GM10266 (cell line): ENCODE measurements at regions not wholly inside any gene's neighbourhood (a gene's known extent, or its start where the extent isn't known, plus 50 kb on each side); places are given as distances from the start of the nearest gene placed in this dataset.

Experiments used
- DNase-seq: peaks from one replicate; pipeline ENCODE4 v3.0.0; 2012; ENCODE audit errors: extremely low spot score
- CTCF ChIP-seq: IDR thresholded peaks from 2 replicates; pipeline ENCODE4 v1.5.1; 2012; ENCODE audit warnings: mild to moderate bottlenecking, low read depth; ENCODE audit not compliant: control insufficient read depth, insufficient read depth; ENCODE audit errors: missing control alignments

- DNase-seq: no peak
- no peak for TF ChIP-seq CTCF
Observed at GRCh38 chr5:60354311-60354710, 345.7 kb downstream of the DEPDC1B start.

GRCh38 chr5:60352992-60353599 lies 346.9 kb downstream of the DEPDC1B start:
- DNase-seq: no peak
- no peak for TF ChIP-seq CTCF

DNA sequence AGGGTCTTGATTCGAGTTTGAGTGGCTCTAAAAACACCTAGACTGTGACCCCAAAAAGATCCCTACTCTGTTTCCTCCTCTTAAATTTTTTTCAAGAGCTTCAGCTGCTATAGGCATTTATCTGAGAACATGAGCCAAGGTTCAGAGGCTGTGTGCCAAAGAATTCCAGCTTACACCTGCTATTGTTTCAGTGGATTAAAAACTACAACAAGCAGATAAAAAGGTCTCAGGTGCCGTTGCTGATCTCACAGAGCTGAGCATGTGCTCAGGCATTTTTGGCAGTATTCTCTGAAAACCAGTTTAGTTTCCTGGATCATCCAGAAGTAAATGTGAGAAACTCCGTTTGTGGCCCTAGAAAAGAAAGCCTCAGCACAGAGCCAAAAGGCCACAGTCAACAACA lies 349.2 kb downstream of the DEPDC1B start:
- TF ChIP-seq CTCF: no peak
- DNase-seq: no peak

DNA sequence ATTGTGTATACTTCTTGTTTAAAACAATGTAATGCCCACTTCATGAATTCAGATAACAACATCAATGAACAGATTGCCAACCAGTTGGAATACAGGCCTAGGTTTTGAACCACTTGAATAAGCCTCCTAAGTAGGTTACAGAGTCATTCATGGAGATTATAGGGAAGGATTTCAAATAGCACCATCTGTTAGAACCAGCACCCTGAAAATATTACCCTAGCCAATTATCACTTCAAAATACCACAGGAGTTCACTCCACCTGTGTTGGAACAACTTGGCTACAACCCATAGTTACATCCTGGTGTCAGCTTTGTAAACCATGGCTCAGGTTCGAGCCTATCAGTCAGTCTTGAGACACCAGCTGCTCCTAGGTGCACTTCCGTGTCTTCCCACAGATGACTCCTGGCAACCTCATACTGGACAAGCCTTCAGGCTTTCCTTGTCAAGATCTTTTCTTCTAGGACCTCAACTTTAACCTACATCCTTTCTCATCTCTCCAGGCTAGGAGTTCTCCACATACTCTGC lies 350.0 kb downstream of the DEPDC1B start:
- no peak for DNase-seq

DNA sequence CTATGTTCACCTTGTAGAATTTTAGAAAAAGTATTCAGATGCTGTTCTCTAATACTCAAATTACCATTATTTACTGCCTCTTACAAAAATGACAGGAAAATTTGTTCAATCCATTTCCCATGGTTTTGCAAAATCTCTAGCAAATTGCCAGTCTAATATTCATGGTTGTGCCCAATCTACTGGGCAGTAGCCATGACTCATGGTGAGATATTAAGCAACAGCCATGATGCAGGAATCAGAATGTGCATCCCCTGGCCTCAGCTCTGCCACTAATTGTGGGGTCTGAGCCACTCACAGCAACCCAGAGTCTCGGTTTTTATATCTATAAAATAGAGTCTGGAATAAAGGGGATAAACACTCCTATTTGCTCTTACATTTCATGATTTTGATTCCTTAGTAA lies 353.6 kb downstream of the DEPDC1B start:
- no peak for TF ChIP-seq CTCF
- DNase-seq: no peak

More for the DNA sequence above, 350.0 kb downstream of the DEPDC1B start:
- no peak for TF ChIP-seq CTCF

DNA sequence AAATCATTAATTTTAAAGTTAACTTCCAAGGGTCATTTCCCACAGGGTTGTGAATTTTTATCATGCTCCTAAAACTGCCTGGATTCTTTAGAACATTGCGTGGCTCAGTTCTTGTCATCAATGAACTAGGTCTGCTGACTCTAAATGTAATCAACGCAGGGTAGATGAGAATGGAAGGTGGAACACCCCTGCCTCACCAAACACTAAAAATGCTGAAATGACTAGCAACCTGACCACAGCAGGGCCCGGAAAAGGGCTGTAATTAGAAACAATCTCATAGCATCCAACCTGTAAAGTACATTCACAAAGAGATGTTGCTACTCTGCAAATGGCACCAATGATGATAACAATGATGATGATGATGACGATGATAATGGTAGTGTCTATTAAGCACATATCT lies 356.9 kb downstream of the DEPDC1B start:
- TF ChIP-seq CTCF: no peak
- no peak for DNase-seq

GRCh38 chr5:60340965-60341471 lies 358.9 kb downstream of the DEPDC1B start:
- no peak for TF ChIP-seq CTCF
- peak; percentile 9 for DNase-seq
